GM19035 (cell line): ENCODE measurements at regions not wholly inside any gene's neighbourhood (a gene's known extent, or its start where the extent isn't known, plus 50 kb on each side); places are given as distances from the start of the nearest gene placed in this dataset.

Experiments
- ATAC-seq: cut with Tn5 transposase; IDR thresholded peaks from one replicate; pipeline ENCODE4 v1.9.1; 2021; ENCODE audit not compliant: unreplicated experiment

GRCh38 chrX:139293991-139294390 lies 236.5 kb upstream of the F9 start:
- no peak for ATAC-seq

- ATAC-seq = peak; percentile 62
Observed at GRCh38 chrX:139290310-139290709, 240.2 kb upstream of the F9 start.

GRCh38 chrX:139287155-139287924 lies 243.2 kb upstream of the F9 start:
- ATAC-seq = no peak

GRCh38 chrX:139286342-139286741 lies 244.2 kb upstream of the F9 start:
- no peak for ATAC-seq

- no peak for ATAC-seq
Observed at GRCh38 chrX:139267851-139268250, 262.7 kb upstream of the F9 start.

- no peak for ATAC-seq
Observed at GRCh38 chrX:139246295-139246694, 284.2 kb upstream of the F9 start.

- ATAC-seq = no peak
Observed at GRCh38 chrX:139237141-139237540, 293.4 kb upstream of the F9 start.

GRCh38 chrX:139234898-139235297 lies 295.6 kb upstream of the F9 start:
- no peak for ATAC-seq

GRCh38 chrX:139224953-139225665 lies 305.4 kb upstream of the F9 start:
- no peak for ATAC-seq

- no peak for ATAC-seq
Observed at GRCh38 chrX:139222511-139223200, 307.9 kb upstream of the F9 start.

GRCh38 chrX:139213241-139213709 lies 317.3 kb upstream of the F9 start:
- no peak for ATAC-seq

GRCh38 chrX:139211568-139212182 lies 318.9 kb upstream of the F9 start:
- no peak for ATAC-seq

GRCh38 chrX:139209342-139209741 lies 321.2 kb upstream of the F9 start:
- no peak for ATAC-seq

GRCh38 chrX:139207655-139208054 lies 322.9 kb upstream of the F9 start:
- ATAC-seq = no peak

GRCh38 chrX:139206914-139207313 lies 323.6 kb upstream of the F9 start:
- no peak for ATAC-seq

- ATAC-seq = peak; percentile 32
Observed at GRCh38 chrX:139204898-139205667, 325.5 kb upstream of the F9 start.

GRCh38 chrX:139204571-139204897 lies 326.0 kb upstream of the F9 start:
- peak; percentile 20 for ATAC-seq

- ATAC-seq = no peak
Observed at GRCh38 chrX:139203651-139204570, 326.6 kb upstream of the F9 start.

- no peak for ATAC-seq
Observed at GRCh38 chrX:139202742-139203420, 327.7 kb upstream of the F9 start.
